ENCODE measurements at regions not wholly inside any gene's neighbourhood (a gene's known extent, or its start where the extent isn't known, plus 50 kb on each side); places are given as distances from the start of the nearest gene placed in this dataset.

DNA sequence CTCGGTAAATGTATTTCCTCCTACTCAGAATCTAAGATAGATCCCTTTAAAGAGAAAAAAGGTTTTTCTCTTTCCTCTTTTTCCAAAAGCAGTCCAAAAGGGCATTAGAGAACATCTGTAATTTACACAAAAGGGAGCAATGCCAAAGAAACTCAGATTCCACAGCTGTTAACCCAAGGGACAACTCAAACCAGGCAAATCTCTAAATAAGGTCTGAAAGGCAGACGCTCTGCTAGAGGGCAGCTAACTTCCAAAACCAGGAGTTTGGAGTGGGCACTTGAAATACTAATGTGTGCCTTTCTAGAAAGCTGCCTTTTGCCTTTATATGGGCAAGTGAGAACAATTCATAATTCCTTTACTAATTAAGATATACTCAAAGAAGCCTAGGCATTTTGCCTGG lies 435.7 kb downstream of the ZFHX3 start:
- no peak for TF ChIP-seq POLR2A (IDR thresholded peaks at IDR 0.05; ENCODE audit: low read depth)
- TF ChIP-seq, protein P1, sequence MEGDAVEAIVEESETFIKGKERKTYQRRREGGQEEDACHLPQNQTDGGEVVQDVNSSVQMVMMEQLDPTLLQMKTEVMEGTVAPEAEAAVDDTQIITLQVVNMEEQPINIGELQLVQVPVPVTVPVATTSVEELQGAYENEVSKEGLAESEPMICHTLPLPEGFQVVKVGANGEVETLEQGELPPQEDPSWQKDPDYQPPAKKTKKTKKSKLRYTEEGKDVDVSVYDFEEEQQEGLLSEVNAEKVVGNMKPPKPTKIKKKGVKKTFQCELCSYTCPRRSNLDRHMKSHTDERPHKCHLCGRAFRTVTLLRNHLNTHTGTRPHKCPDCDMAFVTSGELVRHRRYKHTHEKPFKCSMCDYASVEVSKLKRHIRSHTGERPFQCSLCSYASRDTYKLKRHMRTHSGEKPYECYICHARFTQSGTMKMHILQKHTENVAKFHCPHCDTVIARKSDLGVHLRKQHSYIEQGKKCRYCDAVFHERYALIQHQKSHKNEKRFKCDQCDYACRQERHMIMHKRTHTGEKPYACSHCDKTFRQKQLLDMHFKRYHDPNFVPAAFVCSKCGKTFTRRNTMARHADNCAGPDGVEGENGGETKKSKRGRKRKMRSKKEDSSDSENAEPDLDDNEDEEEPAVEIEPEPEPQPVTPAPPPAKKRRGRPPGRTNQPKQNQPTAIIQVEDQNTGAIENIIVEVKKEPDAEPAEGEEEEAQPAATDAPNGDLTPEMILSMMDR (IDR thresholded peaks at IDR 0.05), result no peak

Data from esophagus muscularis mucosa (tissue), 3 donors.